H9 (cell line): ENCODE measurements at regions not wholly inside any gene's neighbourhood (a gene's known extent, or its start where the extent isn't known, plus 50 kb on each side); places are given as distances from the start of the nearest gene placed in this dataset.

Experiments
- DNase-seq: peaks from one replicate; pipeline ENCODE4 v3.0.0-alpha.2; 2017
- H2AFZ ChIP-seq: one replicate; pipeline ENCODE4 v1.6.1; 2013; ENCODE audit warnings: mild to moderate bottlenecking, low read length, control low read depth, moderate library complexity
- H2AK5ac ChIP-seq: 2 replicates; pipeline ENCODE4 v1.6.1; 2013; ENCODE audit warnings: low read length, control low read depth, mixed read lengths; ENCODE audit not compliant: insufficient read length
- H2BK120ac ChIP-seq: one replicate; pipeline ENCODE4 v1.6.1; 2013; ENCODE audit warnings: low read depth, mild to moderate bottlenecking, low read length, control low read depth, inconsistent platforms; ENCODE audit not compliant: poor library complexity, severe bottlenecking
- H2BK12ac ChIP-seq: 2 replicates; pipeline ENCODE4 v1.6.1; 2013; ENCODE audit warnings: low read length, control low read depth, mixed read lengths, low read depth; ENCODE audit not compliant: insufficient read length
- H2BK15ac ChIP-seq: 2 replicates; pipeline ENCODE4 v1.6.1; 2013; ENCODE audit warnings: low read depth, low read length, control low read depth
- H2BK20ac ChIP-seq: one replicate; pipeline ENCODE4 v1.6.1; 2013; ENCODE audit warnings: low read depth, mild to moderate bottlenecking, low read length, control low read depth, inconsistent platforms; ENCODE audit not compliant: poor library complexity, severe bottlenecking
- H2BK5ac ChIP-seq: 2 replicates; pipeline ENCODE4 v1.6.1; 2013; ENCODE audit warnings: low read length, control low read depth, mixed read lengths; ENCODE audit not compliant: insufficient read length
- H3K14ac ChIP-seq: 2 replicates; pipeline ENCODE4 v1.6.1; 2013; ENCODE audit warnings: low read length, control low read depth; ENCODE audit not compliant: insufficient read depth
- H3K18ac ChIP-seq: 2 replicates; pipeline ENCODE4 v1.6.1; 2013; ENCODE audit warnings: low read depth, mild to moderate bottlenecking, mixed read lengths, low read length, control low read depth; ENCODE audit not compliant: insufficient read length
- H3K23ac ChIP-seq: 2 replicates; pipeline ENCODE4 v1.6.1; 2013; ENCODE audit warnings: low read length, control low read depth, mixed read lengths, low read depth; ENCODE audit not compliant: insufficient read length
- H3K23me2 ChIP-seq: 2 replicates; pipeline ENCODE4 v1.6.1; 2013; ENCODE audit warnings: low read depth, mild to moderate bottlenecking, mixed read lengths, low read length, control low read depth; ENCODE audit not compliant: insufficient read length, poor library complexity, severe bottlenecking
- H3K27ac ChIP-seq: 2 replicates; pipeline ENCODE4 v1.5.1; 2013; ENCODE audit warnings: low read length, control low read depth, mixed read lengths, low read depth; ENCODE audit not compliant: insufficient read length
- H3K27me3 ChIP-seq: 2 replicates; pipeline ENCODE4 v1.6.1; 2013; ENCODE audit warnings: low read length, control low read depth, inconsistent platforms; ENCODE audit not compliant: insufficient read depth
- H3K4ac ChIP-seq: 2 replicates; pipeline ENCODE4 v1.6.1; 2013; ENCODE audit warnings: low read depth, mild to moderate bottlenecking, control low read depth, inconsistent platforms, low read length, moderate library complexity
- H3K4me1 ChIP-seq: 2 replicates; pipeline ENCODE4 v1.6.1; 2013; ENCODE audit warnings: low read length, control low read depth, inconsistent platforms; ENCODE audit not compliant: insufficient read depth
- H3K4me2 ChIP-seq: 2 replicates; pipeline ENCODE4 v1.6.1; 2013; ENCODE audit warnings: low read length, control low read depth, mixed read lengths; ENCODE audit not compliant: insufficient read length, insufficient read depth
- H3K56ac ChIP-seq: 2 replicates; pipeline ENCODE4 v1.6.1; 2013; ENCODE audit warnings: low read depth, mild to moderate bottlenecking, mixed read lengths, low read length, control low read depth; ENCODE audit not compliant: insufficient read length
- H3K79me1 ChIP-seq: 2 replicates; pipeline ENCODE4 v1.6.1; 2013; ENCODE audit warnings: low read depth, mild to moderate bottlenecking, moderate library complexity, low read length, control low read depth, inconsistent platforms; ENCODE audit not compliant: insufficient read depth, poor library complexity, severe bottlenecking
- H3K79me2 ChIP-seq: 2 replicates; pipeline ENCODE4 v1.6.1; 2013; ENCODE audit warnings: low read length, control low read depth, inconsistent platforms; ENCODE audit not compliant: insufficient read depth
- H3K9ac ChIP-seq: 2 replicates; pipeline ENCODE4 v1.6.1; 2013; ENCODE audit warnings: low read length, control low read depth, mixed read lengths; ENCODE audit not compliant: insufficient read length; ENCODE audit errors: extremely low read depth
- H3K9me3 ChIP-seq: one replicate; pipeline ENCODE4 v1.6.1; 2013; ENCODE audit warnings: low read depth, low read length, inconsistent platforms; ENCODE audit not compliant: control insufficient read depth
- H3T11ph ChIP-seq: one replicate; pipeline ENCODE4 v1.6.1; 2013; ENCODE audit warnings: mild to moderate bottlenecking, low read length, control low read depth, inconsistent platforms
- H4K20me1 ChIP-seq: one replicate; pipeline ENCODE4 v1.6.1; 2013; ENCODE audit not compliant: control insufficient read depth, insufficient read length, insufficient read depth
- H4K5ac ChIP-seq: 2 replicates; pipeline ENCODE4 v1.6.1; 2013; ENCODE audit warnings: low read depth, mild to moderate bottlenecking, mixed read lengths, low read length, control low read depth; ENCODE audit not compliant: insufficient read length
- H4K8ac ChIP-seq: replicated peaks from 2 replicates; pipeline ENCODE4 v1.6.1; 2013; ENCODE audit warnings: low read length, control low read depth, mixed read lengths, low read depth; ENCODE audit not compliant: insufficient read length
- H4K91ac ChIP-seq: 2 replicates; pipeline ENCODE4 v1.6.1; 2013; ENCODE audit warnings: low read depth, mild to moderate bottlenecking, moderate library complexity, mixed read lengths, low read length, control low read depth; ENCODE audit not compliant: insufficient read length
- H3K27ac Mint-ChIP-seq, 3 experiments: 2 replicates in 2 of 3; 3 replicates in 1 of 3; pipeline ENCODE4 v1.8.0; 2020 to 2021; ENCODE audit warnings: mixed read lengths in 3 of 3, mild to moderate bottlenecking in 1 of 3, moderate library complexity in 1 of 3
- H3K27me3 Mint-ChIP-seq: 2 replicates; pipeline ENCODE4 v1.8.0; 2021; ENCODE audit warnings: low read depth, mild to moderate bottlenecking, moderate library complexity, mixed read lengths
- H3K36me3 Mint-ChIP-seq, 3 experiments: 2 replicates in 2 of 3; 3 replicates in 1 of 3; pipeline ENCODE4 v1.8.0; 2020 to 2021; ENCODE audit warnings: low read depth in 3 of 3, mixed read lengths in 3 of 3; ENCODE audit not compliant: insufficient read depth in 1 of 3
- H3K4me1 Mint-ChIP-seq, 2 experiments: 2 replicates each; pipeline ENCODE4 v1.8.0; 2020; ENCODE audit warnings: mixed read lengths in 2 of 2
- H3K4me3 Mint-ChIP-seq, 2 experiments: 2 replicates in 1 of 2; 3 replicates in 1 of 2; pipeline ENCODE4 v1.8.0; 2020 to 2021; ENCODE audit warnings: mild to moderate bottlenecking in 2 of 2, mixed read lengths in 2 of 2, moderate library complexity in 1 of 2
- H3K9me3 Mint-ChIP-seq, 2 experiments: 2 replicates in 1 of 2; 3 replicates in 1 of 2; pipeline ENCODE4 v1.8.0; 2020; ENCODE audit warnings: mild to moderate bottlenecking in 2 of 2, mixed read lengths in 2 of 2, moderate library complexity in 1 of 2
- WGBS: extraction: QIAGEN DNeasy Blood & Tissue Kit; methylation state at CpG from one replicate; pipeline ENCODE4 v1.1.7; 2013; ENCODE audit warnings: missing lambda C conversion rate, low lambda C conversion rate, mixed read lengths; ENCODE audit not compliant: insufficient read length; ENCODE audit errors: extremely low coverage; 5-methylcytosine and 5-hydroxymethylcytosine counted together
- TF ChIP-seq, protein P1 (sequence below): fragments of 200-600 bp; sonication (generic); conservative IDR thresholded peaks from 3 replicates; pipeline ENCODE4 v1.8.0; 2021; ENCODE audit warnings: antibody characterized with exemption, mild to moderate bottlenecking

DNA sequence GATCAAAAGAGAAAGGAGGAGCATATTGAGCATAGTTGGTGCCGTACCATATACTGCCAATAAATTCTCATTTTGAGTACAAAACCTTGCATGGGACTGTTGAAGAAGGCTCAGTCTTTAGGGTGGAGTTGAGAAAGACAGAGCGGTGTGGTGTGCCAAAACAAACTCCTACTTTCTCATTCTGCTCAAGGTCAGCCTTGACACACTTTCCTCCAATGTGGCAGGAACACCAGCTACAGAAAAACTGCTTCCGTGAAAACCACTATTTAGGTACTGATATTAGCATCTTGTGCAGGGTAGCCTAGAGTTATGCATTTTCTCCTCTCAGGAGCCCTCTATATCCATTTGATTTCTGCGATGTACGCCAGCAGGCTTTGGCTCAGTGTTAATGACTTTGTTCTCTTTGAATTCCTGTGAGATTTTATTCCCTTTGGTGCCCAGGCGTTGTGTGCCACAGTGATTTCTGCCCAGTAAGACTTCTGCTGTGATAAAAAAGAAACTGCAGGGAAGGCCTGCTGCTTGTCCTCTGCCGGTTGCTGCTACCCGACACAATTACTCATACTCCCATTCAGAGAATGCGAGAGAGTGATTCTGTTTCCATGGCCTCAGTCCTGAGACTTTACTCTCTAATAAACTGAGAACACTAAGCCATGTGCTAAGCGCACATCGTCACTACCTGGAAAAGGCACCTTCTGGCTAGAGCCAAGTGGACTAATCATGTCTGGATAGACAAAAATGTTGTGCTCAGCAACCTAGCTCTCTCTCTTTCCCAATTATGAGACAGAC lies 88.3 kb upstream of the MDM1 start:
- H3K9ac ChIP-seq: no peak overlapping the region
- WGBS: no CpG with 5 or more reads among the region's 11 CpGs
- H2BK15ac ChIP-seq: no peak overlapping the region
- H2BK5ac ChIP-seq: no peak overlapping the region
- no peak overlapping the region for H3K14ac ChIP-seq
- H3K4ac ChIP-seq: no peak overlapping the region
- no peak overlapping the region for H3K4me3 Mint-ChIP-seq
- no peaks in the 10 kb centered on the region for H3K27me3 Mint-ChIP-seq
- no peaks in the 10 kb centered on the region for H4K20me1 ChIP-seq
- no peak overlapping the region for H3K4me2 ChIP-seq
- H4K8ac ChIP-seq: no peak overlapping the region
- no peak overlapping the region for H4K5ac ChIP-seq
- H2BK20ac ChIP-seq: no peak overlapping the region
- H2AFZ ChIP-seq: no peak overlapping the region
- no peak overlapping the region for H3T11ph ChIP-seq
- no peaks in the 10 kb centered on the region for H3K9me3 ChIP-seq
- TF ChIP-seq, protein P1, sequence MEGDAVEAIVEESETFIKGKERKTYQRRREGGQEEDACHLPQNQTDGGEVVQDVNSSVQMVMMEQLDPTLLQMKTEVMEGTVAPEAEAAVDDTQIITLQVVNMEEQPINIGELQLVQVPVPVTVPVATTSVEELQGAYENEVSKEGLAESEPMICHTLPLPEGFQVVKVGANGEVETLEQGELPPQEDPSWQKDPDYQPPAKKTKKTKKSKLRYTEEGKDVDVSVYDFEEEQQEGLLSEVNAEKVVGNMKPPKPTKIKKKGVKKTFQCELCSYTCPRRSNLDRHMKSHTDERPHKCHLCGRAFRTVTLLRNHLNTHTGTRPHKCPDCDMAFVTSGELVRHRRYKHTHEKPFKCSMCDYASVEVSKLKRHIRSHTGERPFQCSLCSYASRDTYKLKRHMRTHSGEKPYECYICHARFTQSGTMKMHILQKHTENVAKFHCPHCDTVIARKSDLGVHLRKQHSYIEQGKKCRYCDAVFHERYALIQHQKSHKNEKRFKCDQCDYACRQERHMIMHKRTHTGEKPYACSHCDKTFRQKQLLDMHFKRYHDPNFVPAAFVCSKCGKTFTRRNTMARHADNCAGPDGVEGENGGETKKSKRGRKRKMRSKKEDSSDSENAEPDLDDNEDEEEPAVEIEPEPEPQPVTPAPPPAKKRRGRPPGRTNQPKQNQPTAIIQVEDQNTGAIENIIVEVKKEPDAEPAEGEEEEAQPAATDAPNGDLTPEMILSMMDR: no peak
- no peak overlapping the region for H3K27ac ChIP-seq
- no peak overlapping the region for H4K91ac ChIP-seq
- no peak overlapping the region for H2AK5ac ChIP-seq
- no peak overlapping the region for H3K18ac ChIP-seq
- no peak overlapping the region for H2BK12ac ChIP-seq
- H3K27ac Mint-ChIP-seq: no peak overlapping the region; a peak in 1 of 7 replicates
- H3K79me1 ChIP-seq: no peaks in the 10 kb centered on the region
- no peak overlapping the region for H2BK120ac ChIP-seq
- H3K4me1 ChIP-seq: 0 out of 2 replicates have a peak, but pooled peaks cover 3% of the 10 kb centered on the region
- H3K9me3 Mint-ChIP-seq: peaks cover 4 to 8% of the 10 kb centered on the region in 2 experiments; a peak in 4 of 5 replicates
- H3K56ac ChIP-seq: no peak overlapping the region
- H3K23ac ChIP-seq: no peak overlapping the region
- no peaks in the 10 kb centered on the region for H3K27me3 ChIP-seq
- no peak for DNase-seq
- H3K79me2 ChIP-seq: no peaks in the 10 kb centered on the region
- peaks cover 3 to 5% (median 4%) of the 10 kb centered on the region in 3 experiments; a peak in 2 of 7 replicates for H3K36me3 Mint-ChIP-seq
- H3K4me1 Mint-ChIP-seq: peaks cover 15% of the 10 kb centered on the region in 2 experiments
- H3K23me2 ChIP-seq: no peaks in the 10 kb centered on the region
